ENCODE measurements at regions not wholly inside any gene's neighbourhood (a gene's known extent, or its start where the extent isn't known, plus 50 kb on each side); places are given as distances from the start of the nearest gene placed in this dataset.
A peak's percentile ranks its signal among the peaks of the same experiment; 100 is the strongest.
"Not testable (repeated sequence)": the region's sequence is repeated elsewhere in the genome, so short reads cannot be mapped to it uniquely, and the experiment has no call there.

DNA sequence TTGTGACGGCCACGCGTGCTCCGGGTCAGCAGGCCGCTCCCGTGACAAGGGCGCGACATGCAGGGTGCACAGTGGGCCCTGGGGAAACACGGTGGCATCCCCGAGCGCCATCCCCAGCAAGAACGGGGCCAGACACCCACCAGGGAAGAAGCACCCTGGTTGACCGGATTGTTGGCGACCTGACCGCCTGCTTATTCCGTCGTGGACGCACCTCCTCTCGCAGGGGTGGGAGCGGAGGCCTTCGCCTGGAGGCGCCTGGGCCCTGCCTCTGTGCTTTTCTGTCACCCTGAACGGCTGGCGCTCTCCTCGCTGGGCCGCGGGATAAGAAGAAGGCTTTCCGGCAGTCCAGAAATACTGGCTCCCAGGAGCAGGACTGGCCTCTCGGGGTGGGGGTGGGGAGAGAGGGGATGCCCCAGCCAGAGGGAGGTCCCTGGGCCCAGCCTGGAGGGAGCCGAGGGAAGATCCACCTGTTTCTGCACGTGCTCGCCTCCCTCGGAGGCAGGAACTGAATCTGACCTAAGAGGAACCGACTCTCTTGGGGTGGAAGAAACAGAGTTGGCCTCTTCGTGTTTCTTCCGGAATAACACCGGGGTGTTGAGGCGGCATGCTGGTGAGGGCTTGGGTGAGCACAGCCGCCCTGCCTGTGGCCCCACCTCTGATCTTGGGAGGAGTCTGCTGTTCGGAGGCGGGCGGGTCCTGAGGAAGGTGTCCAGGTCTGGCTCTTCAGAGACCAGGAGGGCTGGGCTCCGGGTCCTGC is 4394.2 kb upstream of the TPTE start:
- peak; percentile 28 for DNase-seq (ENCODE audit: low spot score)

DNA sequence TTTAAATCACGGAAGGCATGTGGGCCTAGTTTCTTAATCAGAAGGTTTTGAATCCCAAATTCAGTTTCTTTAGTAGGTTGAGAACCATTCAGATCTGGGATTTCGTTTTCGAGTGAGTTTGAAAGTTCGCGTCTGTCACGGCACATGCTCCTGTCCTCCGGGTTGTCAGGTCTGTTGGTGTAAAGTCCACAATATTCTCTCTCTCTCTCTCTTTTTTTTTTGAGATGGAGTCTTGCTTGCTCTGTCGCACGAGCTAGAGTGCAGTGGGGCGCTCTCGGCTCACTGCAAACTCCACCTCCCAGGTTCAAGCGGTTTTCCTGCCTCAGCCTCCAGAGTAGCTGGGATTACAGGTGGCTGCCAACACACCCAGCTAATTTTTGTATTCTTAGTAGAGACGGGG is 4390.6 kb upstream of the TPTE start:
- not testable (repeated sequence) for H3K9me3 ChIP-seq; H3K4me3 ChIP-seq; H3K27ac ChIP-seq; H3K27me3 ChIP-seq; H3K36me3 ChIP-seq; H3K4me1 ChIP-seq; DNase-seq (ENCODE audit: low spot score)

More for the DNA sequence above, 4394.2 kb upstream of the TPTE start:
- H3K4me1 ChIP-seq, H3K36me3 ChIP-seq, H3K9me3 ChIP-seq, H3K27ac ChIP-seq, H3K4me3 ChIP-seq, H3K27me3 ChIP-seq: not testable (repeated sequence)

DNA sequence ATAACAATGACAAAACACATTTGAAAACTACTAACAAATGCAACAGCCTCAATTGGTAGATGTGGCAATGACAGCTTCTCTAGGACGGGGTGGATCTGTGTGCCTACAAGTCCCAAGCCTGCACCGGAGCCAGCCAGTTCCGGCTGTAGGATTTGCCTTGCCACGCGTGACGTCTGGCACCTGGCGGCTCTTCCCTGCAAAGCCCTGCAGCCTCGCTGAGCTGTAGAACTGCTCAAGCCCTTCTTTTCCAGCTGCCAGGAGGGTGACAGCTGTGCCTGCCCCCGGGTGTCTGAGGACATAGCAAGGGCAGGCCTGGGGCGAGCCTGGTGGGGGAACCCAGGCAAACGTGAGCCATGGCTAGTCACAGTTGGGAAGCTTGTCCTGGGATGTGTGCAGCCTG is 4388.0 kb upstream of the TPTE start:
- H3K4me3 ChIP-seq; H3K27me3 ChIP-seq; H3K27ac ChIP-seq; H3K9me3 ChIP-seq; DNase-seq (ENCODE audit: low spot score); H3K36me3 ChIP-seq; H3K4me1 ChIP-seq: not testable (repeated sequence)

DNA sequence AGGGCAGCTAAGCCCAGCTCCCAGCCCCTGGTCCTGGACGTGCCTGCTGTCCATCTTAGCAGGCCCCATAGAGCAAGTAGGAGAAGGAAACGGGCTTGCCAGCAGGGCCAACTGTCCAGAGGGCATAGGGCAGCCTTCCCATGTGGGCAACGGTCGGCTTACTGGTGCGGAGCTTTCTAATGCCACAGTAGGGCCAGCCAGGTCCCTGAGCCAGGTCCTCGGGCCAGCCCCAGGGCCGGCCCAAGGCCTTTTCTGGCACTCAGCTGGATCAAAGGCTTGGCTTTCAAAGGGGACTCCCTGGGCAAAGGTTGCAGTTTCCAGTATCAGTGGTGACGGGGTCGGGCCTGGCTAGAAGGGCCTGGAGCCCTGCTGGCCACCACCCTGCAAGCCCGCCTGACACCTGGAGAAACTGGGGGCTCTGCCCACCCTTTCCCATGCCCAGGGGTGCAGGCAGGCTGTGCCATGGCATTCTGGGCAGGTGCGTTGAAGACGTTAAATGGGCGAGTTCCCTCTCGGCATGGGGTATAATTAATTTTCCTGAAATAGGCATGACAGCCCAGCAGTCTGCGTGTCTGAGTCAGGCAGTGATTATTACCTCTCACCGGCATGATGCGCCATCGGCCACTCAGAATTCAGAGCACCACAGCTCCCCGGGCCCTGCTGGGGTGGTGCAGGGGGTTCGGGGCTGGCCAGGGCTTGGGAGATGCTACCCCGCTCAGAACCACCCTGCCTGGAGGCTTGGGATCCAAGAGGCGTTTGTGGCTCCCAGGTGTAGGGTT is 4387.3 kb upstream of the TPTE start:
- not testable (repeated sequence) for DNase-seq (ENCODE audit: low spot score); H3K4me1 ChIP-seq; H3K36me3 ChIP-seq; H3K9me3 ChIP-seq; H3K27ac ChIP-seq; H3K4me3 ChIP-seq; H3K27me3 ChIP-seq

DNA sequence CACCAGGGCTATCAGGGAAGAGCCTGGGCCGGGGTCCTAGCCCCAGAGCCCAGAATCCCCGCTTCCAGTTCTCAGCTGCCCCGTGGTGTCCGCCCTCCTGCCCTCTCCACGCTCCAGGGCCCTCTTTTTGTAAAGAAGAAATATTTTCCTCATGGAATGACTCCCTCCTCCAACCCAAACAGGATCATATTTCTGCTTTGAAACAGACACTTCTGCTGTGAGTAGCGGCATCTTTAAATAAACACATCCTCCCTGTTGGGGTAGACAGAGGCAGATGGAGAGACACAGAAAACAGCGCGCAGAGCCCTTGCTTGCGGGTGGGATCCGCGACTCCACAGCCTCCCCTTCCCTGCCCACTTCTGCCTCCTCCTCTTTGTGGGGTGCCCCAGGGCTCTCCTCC is 4384.7 kb upstream of the TPTE start:
- H3K27ac ChIP-seq; H3K4me3 ChIP-seq; DNase-seq (ENCODE audit: low spot score); H3K4me1 ChIP-seq; H3K36me3 ChIP-seq; H3K9me3 ChIP-seq; H3K27me3 ChIP-seq: not testable (repeated sequence)

DNA sequence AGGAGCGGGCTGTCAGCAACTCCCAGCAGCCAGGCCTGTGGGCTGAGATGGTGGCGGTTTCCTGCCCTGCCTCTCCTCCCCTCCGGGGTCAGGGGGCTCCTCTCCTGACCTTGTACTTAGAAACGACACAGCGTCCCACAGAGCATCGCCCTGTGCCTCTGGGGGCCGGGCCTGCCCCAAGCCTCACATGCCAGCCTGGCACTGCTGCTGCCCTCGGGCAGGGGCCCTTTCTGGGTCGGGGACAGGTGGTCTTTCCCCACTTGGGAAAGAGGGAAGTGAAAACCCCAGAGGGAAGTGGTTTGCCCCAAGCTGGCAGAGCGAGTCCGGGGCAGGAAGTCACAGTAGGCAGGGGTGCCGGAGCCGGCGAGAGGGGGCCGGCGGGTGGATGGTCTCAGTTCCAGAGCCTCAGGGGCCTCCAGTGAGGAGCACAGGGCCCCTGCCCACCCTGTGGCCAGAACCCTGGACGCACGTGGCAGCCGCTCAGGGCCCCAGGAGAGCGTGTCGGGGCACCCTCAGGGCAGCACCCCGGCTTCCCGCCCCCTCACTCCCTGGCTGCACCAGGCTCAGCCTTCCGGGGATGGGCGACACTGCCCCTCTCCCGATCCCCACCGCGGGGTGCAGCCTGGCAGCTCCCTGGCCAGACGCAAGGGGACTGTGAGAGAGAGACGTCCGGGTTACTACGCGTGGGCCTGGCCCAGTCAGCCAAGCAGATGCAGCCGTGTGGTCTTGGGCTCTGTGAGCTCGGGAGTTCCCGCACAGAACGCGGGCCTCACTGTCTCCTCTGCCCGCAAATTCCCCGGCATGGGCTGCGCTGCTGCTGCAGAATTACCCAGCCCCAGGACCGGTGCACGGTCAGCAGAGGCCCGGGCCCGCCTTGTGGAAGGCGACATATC is 4382.9 kb upstream of the TPTE start:
- H3K36me3 ChIP-seq; H3K27me3 ChIP-seq; DNase-seq (ENCODE audit: low spot score); H3K4me3 ChIP-seq; H3K27ac ChIP-seq; H3K4me1 ChIP-seq; H3K9me3 ChIP-seq: not testable (repeated sequence)

DNA sequence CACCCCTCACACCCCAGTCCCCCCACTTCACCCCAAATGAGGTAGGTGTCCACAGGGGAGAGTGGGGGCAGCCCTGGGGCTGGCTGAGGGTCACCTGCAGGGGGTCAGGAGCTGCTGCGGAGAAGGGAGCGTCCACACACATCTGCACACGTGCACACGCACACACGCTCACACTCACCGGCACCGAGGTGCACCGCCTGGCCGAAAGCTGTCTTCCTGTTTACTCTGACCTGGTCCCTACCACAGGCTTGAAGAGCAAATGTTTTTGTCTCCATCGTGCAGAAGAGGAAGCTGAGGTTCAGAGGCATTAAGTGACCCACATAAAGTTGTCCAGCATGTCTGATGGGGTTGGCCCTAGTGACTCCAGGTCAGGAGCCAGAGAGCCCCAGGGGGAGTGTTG is 4382.1 kb upstream of the TPTE start:
- H3K27ac ChIP-seq; H3K36me3 ChIP-seq; H3K4me1 ChIP-seq; DNase-seq (ENCODE audit: low spot score); H3K9me3 ChIP-seq; H3K4me3 ChIP-seq; H3K27me3 ChIP-seq: not testable (repeated sequence)

DNA sequence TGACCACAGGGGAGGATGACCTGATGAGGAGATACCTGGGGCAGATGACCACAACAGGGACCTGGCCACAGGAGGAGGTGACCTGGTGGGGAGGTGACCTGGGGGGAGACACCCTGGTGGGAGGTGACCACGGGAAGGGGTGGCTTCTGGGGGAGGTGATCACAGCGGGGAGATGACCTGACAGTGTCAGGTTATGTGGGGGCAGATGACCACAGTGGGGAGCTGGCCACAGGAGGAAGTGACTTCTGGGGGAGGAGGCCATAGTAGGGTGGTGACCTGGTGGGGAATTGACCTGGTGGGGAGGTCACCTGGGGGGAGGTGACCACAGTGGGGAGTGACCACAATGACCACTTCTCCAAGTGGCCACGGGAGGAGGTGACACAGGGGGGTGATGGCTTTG is 4381.5 kb upstream of the TPTE start:
- not testable (repeated sequence) for DNase-seq (ENCODE audit: low spot score); H3K27me3 ChIP-seq

DNA sequence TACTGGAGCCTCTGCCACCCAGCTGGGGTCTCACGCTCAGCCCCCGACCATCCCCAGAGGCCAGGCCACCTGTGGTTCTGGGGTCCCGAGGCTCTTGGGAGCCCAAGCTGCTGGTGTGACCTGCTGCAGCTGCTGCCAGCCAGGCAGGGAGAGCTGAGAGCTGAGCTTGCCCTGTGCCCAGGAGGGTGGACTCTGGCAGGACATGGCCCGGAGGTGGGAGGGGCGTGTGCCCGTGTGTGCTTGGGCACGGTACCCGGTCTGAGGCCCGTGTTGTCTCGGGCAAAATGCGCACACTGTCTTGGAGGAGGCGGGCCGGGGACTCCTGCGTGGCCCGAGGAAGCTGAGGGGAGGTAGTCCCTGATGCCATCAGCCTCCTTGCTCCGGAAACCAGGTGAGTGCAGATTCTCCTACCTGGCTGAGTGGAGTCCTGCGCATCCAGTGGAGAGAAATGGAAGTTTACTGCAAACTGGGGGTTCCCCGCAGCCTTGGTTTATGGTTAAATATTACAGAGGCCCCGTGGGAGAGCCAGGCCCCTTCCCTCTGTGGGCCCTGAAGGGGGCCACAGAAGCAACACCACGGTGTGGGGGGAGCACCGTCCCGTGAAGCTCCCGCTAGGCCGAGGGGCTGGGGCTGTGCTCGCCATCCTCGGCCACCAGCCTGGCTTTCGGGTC is 4380.8 kb upstream of the TPTE start:
- H3K36me3 ChIP-seq; H3K4me1 ChIP-seq; H3K27me3 ChIP-seq; H3K9me3 ChIP-seq; H3K4me3 ChIP-seq; DNase-seq (ENCODE audit: low spot score); H3K27ac ChIP-seq: not testable (repeated sequence)

More for the DNA sequence above, 4381.5 kb upstream of the TPTE start:
- not testable (repeated sequence) for H3K4me1 ChIP-seq, H3K4me3 ChIP-seq, H3K27ac ChIP-seq, H3K9me3 ChIP-seq, H3K36me3 ChIP-seq

DNA sequence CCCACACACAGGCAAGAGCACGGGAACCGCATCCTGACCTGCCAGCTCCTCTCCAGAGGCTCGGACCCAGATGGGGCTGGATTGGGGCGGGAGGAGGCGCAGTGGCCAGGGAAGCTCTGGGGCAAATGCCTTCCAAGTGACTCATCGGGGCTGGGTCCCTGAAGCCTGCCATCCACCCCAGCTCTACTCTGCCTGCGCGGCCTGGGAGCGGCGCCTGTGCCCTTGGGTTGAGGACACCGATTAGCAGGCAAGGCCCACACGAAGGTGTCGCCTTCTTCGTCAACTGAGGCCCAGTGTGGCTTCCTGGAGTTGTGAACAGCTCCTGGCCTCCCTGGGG is 4380.3 kb upstream of the TPTE start:
- not testable (repeated sequence) for DNase-seq (ENCODE audit: low spot score); H3K9me3 ChIP-seq; H3K4me1 ChIP-seq; H3K27ac ChIP-seq; H3K27me3 ChIP-seq; H3K36me3 ChIP-seq; H3K4me3 ChIP-seq

DNA sequence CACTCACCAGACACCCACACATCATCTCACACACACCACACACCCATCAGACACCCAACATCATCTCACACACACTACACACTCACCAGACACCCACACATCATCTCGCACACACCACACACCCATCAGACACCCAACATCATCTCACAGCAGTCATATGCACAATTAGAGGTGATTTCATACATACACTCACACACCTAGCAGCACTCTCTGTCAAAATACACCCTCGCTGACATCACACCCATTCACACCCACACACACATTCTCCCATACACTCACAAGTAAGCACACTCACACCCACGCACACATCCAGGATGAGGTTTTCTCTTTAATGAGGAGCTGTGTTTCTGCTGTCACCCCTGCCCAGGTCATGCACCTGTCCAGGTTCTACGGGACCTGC is 4368.2 kb upstream of the TPTE start:
- H3K36me3 ChIP-seq; H3K27me3 ChIP-seq; H3K9me3 ChIP-seq; DNase-seq (ENCODE audit: low spot score); H3K27ac ChIP-seq; H3K4me3 ChIP-seq; H3K4me1 ChIP-seq: not testable (repeated sequence)

DNA sequence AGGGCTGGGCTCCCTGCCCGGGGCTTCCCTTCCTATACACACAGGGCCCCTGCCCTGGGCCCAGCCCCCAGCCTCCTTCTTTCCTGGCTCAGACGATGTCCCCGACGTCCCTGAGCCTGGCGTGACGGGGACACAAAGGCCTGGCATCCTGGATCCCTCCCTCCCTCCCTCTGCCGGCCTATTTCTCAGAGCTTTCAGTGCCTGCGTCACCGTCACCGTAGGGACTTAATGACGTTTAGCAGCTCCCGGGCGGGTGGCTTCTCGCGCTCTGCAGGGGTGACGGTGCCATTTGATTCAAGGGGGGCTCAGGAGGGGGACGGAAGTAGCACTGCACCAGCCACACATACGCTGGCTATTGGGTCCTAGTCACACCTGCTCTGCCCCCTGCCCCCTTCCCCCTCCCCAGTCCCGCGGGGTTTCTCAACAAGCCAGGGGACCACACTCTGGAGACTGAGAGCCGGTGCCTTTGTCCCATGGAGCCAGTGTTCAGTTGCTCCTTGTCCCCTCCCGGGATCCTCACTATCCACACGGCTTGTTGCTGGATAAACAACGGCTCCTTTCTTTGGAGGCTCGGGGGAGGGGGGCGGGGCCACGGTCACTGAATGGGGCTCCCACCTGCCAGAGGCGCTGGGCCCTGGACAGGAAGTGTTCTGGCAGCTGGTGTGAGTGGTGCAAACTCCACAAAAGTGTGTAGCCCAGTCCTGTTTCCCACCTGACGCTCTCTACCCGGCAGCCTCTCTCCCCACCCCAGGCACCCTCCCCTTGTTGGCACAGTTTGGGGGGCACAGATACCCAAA is 4366.7 kb upstream of the TPTE start:
- not testable (repeated sequence) for H3K4me3 ChIP-seq; DNase-seq (ENCODE audit: low spot score); H3K27me3 ChIP-seq; H3K36me3 ChIP-seq; H3K27ac ChIP-seq; H3K9me3 ChIP-seq; H3K4me1 ChIP-seq

DNA sequence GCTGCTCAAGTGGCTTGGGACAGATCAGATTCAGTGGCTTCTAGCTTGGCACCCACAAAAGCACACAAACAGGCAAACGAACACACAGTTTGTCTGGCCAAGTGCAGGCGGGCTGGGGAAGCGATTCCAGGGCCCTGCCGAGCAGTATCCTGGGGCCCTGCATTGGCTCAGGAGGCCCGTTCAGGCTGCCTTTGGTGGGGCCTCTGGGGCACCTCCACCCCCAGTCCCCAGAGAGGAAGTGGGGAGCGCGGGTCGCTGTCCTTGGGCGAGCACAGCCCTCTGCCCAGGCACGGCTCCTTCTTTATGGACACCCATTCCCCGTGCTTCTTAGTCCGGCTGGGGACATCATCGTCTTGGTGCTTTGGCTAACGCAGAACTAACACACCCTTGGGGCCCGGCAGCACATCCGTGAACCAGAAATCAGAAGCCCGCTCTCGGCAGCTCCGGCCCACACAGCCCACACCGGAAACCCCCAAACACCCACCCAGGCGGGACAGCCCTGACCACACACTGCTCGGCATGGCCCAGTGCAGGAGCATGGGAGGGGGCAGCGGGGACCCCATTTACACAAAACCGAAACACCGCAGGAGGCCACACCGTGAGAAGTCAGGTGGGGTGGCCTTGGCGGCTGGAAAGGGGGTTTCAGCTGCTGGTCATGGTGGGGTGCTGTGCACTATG is 4364.5 kb upstream of the TPTE start:
- not testable (repeated sequence) for H3K36me3 ChIP-seq; H3K4me1 ChIP-seq; H3K27me3 ChIP-seq; H3K4me3 ChIP-seq; H3K27ac ChIP-seq; DNase-seq (ENCODE audit: low spot score); H3K9me3 ChIP-seq

Data from right atrium auricular region (tissue), 2 donors.